ENCODE measurements at regions not wholly inside any gene's neighbourhood (a gene's known extent, or its start where the extent isn't known, plus 50 kb on each side); places are given as distances from the start of the nearest gene placed in this dataset.

- TF ChIP-seq, protein P1, sequence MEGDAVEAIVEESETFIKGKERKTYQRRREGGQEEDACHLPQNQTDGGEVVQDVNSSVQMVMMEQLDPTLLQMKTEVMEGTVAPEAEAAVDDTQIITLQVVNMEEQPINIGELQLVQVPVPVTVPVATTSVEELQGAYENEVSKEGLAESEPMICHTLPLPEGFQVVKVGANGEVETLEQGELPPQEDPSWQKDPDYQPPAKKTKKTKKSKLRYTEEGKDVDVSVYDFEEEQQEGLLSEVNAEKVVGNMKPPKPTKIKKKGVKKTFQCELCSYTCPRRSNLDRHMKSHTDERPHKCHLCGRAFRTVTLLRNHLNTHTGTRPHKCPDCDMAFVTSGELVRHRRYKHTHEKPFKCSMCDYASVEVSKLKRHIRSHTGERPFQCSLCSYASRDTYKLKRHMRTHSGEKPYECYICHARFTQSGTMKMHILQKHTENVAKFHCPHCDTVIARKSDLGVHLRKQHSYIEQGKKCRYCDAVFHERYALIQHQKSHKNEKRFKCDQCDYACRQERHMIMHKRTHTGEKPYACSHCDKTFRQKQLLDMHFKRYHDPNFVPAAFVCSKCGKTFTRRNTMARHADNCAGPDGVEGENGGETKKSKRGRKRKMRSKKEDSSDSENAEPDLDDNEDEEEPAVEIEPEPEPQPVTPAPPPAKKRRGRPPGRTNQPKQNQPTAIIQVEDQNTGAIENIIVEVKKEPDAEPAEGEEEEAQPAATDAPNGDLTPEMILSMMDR (conservative IDR thresholded peaks at IDR 0.05), result no peak
- H3K27ac ChIP-seq, result no peak overlapping the region
These were observed 282.6 kb upstream of the DPYD start for GRCh38 chr1:98203466-98203865.

DNA sequence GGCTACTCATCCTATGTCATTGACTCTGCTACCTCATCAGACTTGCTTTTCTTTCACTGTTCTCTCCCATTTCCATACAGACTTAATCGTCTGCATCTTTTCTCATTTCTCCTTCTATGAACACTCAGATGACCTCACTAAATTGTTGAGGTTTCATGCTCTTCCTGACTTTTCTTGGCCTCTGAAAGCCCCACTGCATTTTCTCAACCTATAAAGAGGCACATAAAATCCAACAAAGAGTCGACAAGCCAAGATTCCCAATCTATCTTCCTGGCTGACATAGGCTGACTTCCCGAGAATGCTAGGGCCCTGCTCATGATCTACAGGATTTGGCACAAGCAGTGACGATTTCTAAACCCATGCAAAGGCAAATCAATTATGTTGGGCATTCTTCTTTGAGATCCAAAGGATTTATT is 280.8 kb upstream of the DPYD start:
- no peak overlapping the region for H3K27ac ChIP-seq

DNA sequence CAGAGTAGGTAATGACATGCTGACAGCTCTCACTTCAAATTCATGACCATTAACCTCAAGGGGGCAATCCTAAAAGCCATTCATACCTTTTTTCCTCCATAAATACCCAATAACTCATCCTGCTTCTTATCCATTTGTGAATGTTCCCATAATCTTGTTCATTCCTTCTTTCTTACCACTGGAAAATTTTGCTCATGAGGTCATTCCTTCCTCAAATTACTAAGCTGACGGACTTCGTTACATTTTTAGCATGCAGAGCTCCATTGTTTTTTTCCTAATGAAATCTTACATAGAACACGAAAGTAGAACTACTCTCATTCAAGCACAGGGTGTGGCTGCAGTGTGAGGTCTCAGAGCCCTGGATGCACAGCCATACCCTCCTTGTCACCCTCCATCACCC is 276.5 kb upstream of the DPYD start:
- H3K27ac ChIP-seq, result no peak overlapping the region
- TF ChIP-seq, protein P1 (conservative IDR thresholded peaks at IDR 0.05), result no peak

More for the DNA sequence above, 280.8 kb upstream of the DPYD start:
- TF ChIP-seq, protein P1 (conservative IDR thresholded peaks at IDR 0.05), result no peak

- no peak overlapping the region for H3K27ac ChIP-seq
- TF ChIP-seq, protein P1 (conservative IDR thresholded peaks at IDR 0.05), result no peak
These were observed 275.2 kb upstream of the DPYD start for GRCh38 chr1:98196012-98196411.

GRCh38 chr1:98188774-98189173 is 267.9 kb upstream of the DPYD start:
- H3K27ac ChIP-seq, result no peak overlapping the region
- TF ChIP-seq, protein P1 (conservative IDR thresholded peaks at IDR 0.05), result no peak

DNA sequence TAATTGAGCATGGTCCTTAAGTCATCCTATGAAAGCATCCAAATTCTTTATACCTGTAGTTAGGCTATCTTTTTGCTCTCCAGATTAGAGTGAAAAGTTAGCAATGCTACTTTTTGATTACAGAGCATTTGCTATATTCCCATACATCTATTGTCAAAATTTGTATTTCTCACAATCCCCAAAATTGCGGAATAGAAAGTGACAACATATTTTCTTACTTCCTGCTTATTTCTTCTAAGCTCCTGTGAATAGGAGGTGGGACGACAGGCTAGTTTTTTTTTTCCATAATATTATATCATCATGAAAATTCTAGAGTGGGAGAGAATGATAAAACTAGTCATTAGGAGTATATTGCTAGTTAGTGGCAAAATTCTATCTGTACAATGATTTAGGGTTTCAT is 264.0 kb upstream of the DPYD start:
- TF ChIP-seq, protein P1 (conservative IDR thresholded peaks at IDR 0.05), result no peak
- H3K27ac ChIP-seq, result no peak overlapping the region

DNA sequence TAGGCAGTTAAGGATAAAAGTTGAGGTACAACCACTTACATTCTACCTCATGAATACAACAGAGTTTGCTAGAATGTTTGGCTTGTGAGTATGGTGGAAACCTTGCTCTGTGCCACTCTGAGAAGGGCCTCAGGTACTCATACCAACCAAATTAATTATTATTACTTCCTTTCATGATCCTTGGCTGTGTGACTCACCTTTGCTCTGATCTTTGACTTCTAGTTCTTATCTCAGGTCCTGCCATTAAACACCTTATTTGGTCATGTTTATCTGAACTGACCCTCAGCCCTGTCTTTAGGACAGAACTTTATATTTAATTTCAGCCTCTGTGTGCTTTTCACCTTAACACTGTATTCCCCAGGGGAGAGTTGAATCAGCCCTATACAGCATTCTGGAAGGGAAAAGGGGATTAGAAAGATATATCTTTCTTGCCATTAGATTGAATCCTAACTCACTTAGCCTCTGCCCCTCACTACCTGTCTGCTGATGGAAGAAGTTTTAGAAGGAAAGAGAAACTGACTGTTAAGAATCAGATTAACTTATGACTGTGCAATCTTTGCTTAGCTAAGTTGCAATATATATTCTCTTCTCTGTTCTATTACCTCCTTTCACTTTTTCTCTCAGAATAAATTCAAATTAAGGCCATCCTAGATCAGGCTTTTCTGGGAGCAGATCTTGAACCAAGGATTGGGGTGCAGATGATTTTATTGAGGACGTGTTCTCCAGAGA is 260.4 kb upstream of the DPYD start:
- TF ChIP-seq, protein P1 (conservative IDR thresholded peaks at IDR 0.05), result no peak
- no peak overlapping the region for H3K27ac ChIP-seq

Measured in VCaP (cell line).